HEK293T (cell line): ENCODE measurements at regions not wholly inside any gene's neighbourhood (a gene's known extent, or its start where the extent isn't known, plus 50 kb on each side); places are given as distances from the start of the nearest gene placed in this dataset.

Experiments used
- CTCF ChIA-PET: fragments of 350-600 bp; formaldehyde crosslinking; extraction: SDS; loops from one replicate; lab custom pipeline; 2021; ENCODE audit warnings: antibody characterized with exemption, inconsistent platforms; lab: Yijun Ruan, JAX
- POLR2A ChIA-PET: fragments of 350-600 bp; formaldehyde crosslinking; extraction: SDS; loops from one replicate; lab custom pipeline; 2020; ENCODE audit warnings: antibody characterized with exemption, inconsistent platforms; lab: Yijun Ruan, JAX
- DNase-seq: peaks from one replicate; pipeline ENCODE4 v3.0.0; 2012; ENCODE audit warnings: mixed read lengths; ENCODE audit errors: extremely low spot score
- ARNT ChIP-seq: fragments of 450-650 bp; IDR thresholded peaks from 2 replicates; pipeline ENCODE4 v1.6.1; 2017; ENCODE audit warnings: mild to moderate bottlenecking
- BHLHE40 ChIP-seq: fragments of 450-650 bp; IDR thresholded peaks from 2 replicates; pipeline ENCODE4 v1.6.1; 2016; ENCODE audit warnings: mild to moderate bottlenecking, moderate library complexity, borderline replicate concordance
- CTBP1 ChIP-seq: fragments of 450-650 bp; IDR thresholded peaks from 2 replicates; pipeline ENCODE4 v1.6.1; 2016; ENCODE audit warnings: borderline replicate concordance
- ELF4 ChIP-seq: fragments of 450-650 bp; IDR thresholded peaks from 2 replicates; pipeline ENCODE4 v1.6.1; 2017; ENCODE audit warnings: antibody characterized with exemption
- FOXA1 ChIP-seq: fragments of 450-650 bp; IDR thresholded peaks from 2 replicates; pipeline ENCODE4 v1.6.1; 2016; ENCODE audit warnings: mild to moderate bottlenecking
- FOXK2 ChIP-seq: fragments of 450-650 bp; IDR thresholded peaks from 2 replicates; pipeline ENCODE4 v1.6.1; 2016; ENCODE audit warnings: mild to moderate bottlenecking
- FOXM1 ChIP-seq: fragments of 450-650 bp; IDR thresholded peaks from 2 replicates; pipeline ENCODE4 v1.6.1; 2017; ENCODE audit warnings: mild to moderate bottlenecking, borderline replicate concordance
- HDGF ChIP-seq: fragments of 450-650 bp; IDR thresholded peaks from 2 replicates; pipeline ENCODE4 v1.6.1; 2017; ENCODE audit warnings: antibody characterized with exemption, borderline replicate concordance
- L3MBTL2 ChIP-seq: fragments of 450-650 bp; conservative IDR thresholded peaks from 2 replicates; pipeline ENCODE4 v1.6.1; 2016; ENCODE audit warnings: mild to moderate bottlenecking
- LEF1 ChIP-seq: fragments of 450-650 bp; IDR thresholded peaks from 2 replicates; pipeline ENCODE4 v1.6.1; 2017; ENCODE audit warnings: mild to moderate bottlenecking, borderline replicate concordance
- NFRKB ChIP-seq: fragments of 450-650 bp; IDR thresholded peaks from 2 replicates; pipeline ENCODE4 v1.6.1; 2016; ENCODE audit warnings: mild to moderate bottlenecking, moderate library complexity
- PKNOX1 ChIP-seq: fragments of 450-650 bp; IDR thresholded peaks from 2 replicates; pipeline ENCODE4 v1.6.1; 2016
- SP1 ChIP-seq: fragments of 450-650 bp; IDR thresholded peaks from 2 replicates; pipeline ENCODE4 v1.6.1; 2017
- SUZ12 ChIP-seq: fragments of 450-650 bp; IDR thresholded peaks from 2 replicates; pipeline ENCODE4 v1.6.1; 2016; ENCODE audit warnings: mild to moderate bottlenecking
- TARDBP ChIP-seq: fragments of 450-650 bp; IDR thresholded peaks from 2 replicates; pipeline ENCODE4 v1.6.1; 2016
- ZNF384 ChIP-seq: fragments of 450-650 bp; IDR thresholded peaks from 2 replicates; pipeline ENCODE4 v1.6.1; 2016

DNA sequence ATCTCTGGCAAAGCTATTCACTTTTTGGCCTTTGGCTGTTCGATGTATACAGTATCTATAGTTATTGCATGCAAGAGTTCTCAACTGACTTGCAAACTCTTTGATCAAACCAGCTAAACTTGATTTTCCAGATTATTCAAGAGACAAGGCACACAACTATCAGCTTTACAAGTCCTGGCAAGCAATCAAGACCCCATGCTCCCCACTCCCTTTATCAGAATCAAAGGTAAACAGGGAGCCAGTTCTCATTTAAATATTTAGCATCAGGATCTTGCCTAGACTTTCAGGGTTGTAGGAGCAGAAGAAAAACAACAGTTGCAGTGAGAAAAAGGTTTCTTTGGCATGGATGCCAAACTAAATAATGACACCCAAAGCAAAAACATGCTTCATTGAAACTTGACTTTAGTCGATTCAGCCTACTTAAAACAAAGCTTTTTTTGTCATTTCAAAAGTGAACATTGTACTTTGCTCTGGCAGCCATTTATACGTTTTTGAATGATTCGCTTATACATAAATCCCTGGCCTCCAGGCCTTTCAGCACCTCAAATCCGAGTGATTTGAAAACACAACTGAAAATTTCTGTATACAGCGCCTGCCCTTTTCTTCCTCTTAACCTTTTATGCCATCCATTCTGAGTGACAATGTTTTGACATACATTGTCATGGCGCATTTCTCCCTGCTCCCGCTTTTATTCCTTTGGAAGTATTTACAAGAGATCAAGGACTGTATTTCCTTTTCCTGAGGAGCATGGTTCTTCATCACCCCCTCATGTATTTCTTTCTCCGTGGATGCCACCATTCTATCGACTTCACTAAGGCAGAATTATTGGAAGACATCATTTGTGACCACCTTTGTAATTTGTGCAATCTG lies 340.8 kb downstream of the KLF5 start:
- no peak for DNase-seq
- ChIA-PET POLR2A (no interaction called here), CTCF (no interaction called here)
- TF ChIP-seq PKNOX1, result no peak
- no peak for TF ChIP-seq ZNF384
- TF ChIP-seq FOXA1, result no peak

GRCh38 chr13:73397496-73398305 lies 338.9 kb downstream of the KLF5 start:
- TF ChIP-seq HDGF (no peak), NFRKB (no peak), TARDBP (no peak), FOXA1 (no peak), ZNF384 (no peak), SP1 (no peak), ELF4 (no peak), BHLHE40 (no peak), SUZ12 (no peak)
- POLR2A ChIA-PET, result no interaction called here
- CTCF ChIA-PET, result interaction anchor here (1.4 kb wide), 1 partner anchor 13 kb away, joined by 3 read pairs; no protein-coding TSS in a partner anchor

DNA sequence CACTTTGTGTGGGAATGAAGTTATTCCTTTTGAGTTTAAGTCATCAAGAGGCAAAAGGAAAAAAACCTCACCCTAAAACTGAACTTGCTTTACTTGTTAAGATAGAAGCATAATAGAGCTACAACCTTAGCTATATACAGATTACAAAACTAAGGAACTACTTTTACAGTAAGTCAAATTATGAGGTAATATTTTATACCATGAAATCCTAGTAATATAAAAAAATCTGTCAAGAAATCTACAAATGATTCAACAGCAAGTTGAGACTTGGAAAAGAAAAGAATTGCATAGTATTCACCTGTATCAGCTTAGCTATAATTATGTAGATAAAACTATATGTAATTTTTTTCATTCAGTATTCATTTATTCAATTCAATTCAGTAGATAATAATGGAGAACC lies 335.3 kb downstream of the KLF5 start:
- no peak for DNase-seq
- no peak for TF ChIP-seq HDGF
- no peak for TF ChIP-seq FOXK2
- no peak for TF ChIP-seq TARDBP
- no peak for TF ChIP-seq L3MBTL2
- no peak for TF ChIP-seq CTBP1
- no peak for TF ChIP-seq NFRKB
- no peak for TF ChIP-seq FOXM1
- no peak for TF ChIP-seq FOXA1
- no peak for TF ChIP-seq LEF1
- no peak for TF ChIP-seq ARNT
- TF ChIP-seq SP1, result no peak
- no peak for TF ChIP-seq PKNOX1
- TF ChIP-seq SUZ12, result no peak
- TF ChIP-seq ELF4, result no peak
- TF ChIP-seq BHLHE40, result no peak
- TF ChIP-seq ZNF384, result no peak
- POLR2A ChIA-PET, result no interaction called here
- CTCF ChIA-PET, result no interaction called here

More at GRCh38 chr13:73397496-73398305, 338.9 kb downstream of the KLF5 start:
- DNase-seq, result no peak

DNA sequence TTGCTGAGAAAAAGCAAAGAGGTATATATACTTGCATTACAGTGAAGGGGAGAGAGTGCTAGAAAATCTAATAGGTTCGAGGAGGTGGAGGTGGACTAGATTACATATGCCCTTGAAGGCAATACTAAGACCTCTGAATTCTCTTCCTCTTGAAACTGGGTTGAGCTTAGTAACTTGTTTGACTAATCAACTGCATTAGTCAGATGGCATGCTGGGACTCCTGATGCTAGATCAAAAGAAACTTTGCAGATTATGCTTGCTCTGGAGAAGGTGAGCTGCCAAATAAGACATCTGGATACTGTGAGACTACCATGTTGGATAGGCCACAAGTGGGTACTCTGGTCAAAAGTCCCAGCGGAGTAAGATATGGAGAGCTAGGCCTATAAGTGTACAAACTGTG lies 331.3 kb downstream of the KLF5 start:
- ChIA-PET POLR2A (no interaction called here), CTCF (no interaction called here)
- TF ChIP-seq NFRKB (no peak), PKNOX1 (no peak), HDGF (no peak), CTBP1 (no peak), ZNF384 (no peak), LEF1 (no peak), BHLHE40 (no peak), ARNT (no peak)
- no peak for DNase-seq

GRCh38 chr13:73388586-73388985 lies 329.8 kb downstream of the KLF5 start:
- POLR2A ChIA-PET, result no interaction called here
- TF ChIP-seq L3MBTL2, result no peak
- CTCF ChIA-PET, result no interaction called here
- DNase-seq, result no peak

- CTCF ChIA-PET, result interaction anchor here (0.6 kb wide), 1 partner anchor 8 kb away, joined by 4 read pairs; no protein-coding TSS in a partner anchor
- POLR2A ChIA-PET, result no interaction called here
- TF ChIP-seq NFRKB (no peak), TARDBP (no peak), ELF4 (no peak), LEF1 (no peak), FOXM1 (no peak), SP1 (no peak)
- no peak for DNase-seq
Measured at GRCh38 chr13:73387318-73387717, 328.5 kb downstream of the KLF5 start.

- DNase-seq, result no peak
- TF ChIP-seq ZNF384, result no peak
- no peak for TF ChIP-seq SUZ12
- TF ChIP-seq SP1, result no peak
- TF ChIP-seq BHLHE40, result no peak
- no peak for TF ChIP-seq TARDBP
- no peak for TF ChIP-seq FOXA1
- TF ChIP-seq ARNT, result no peak
- ChIA-PET POLR2A (no interaction called here), CTCF (no interaction called here)
Measured at GRCh38 chr13:73385848-73386247, 327.0 kb downstream of the KLF5 start.
